ENCODE measurements at regions not wholly inside any gene's neighbourhood (a gene's known extent, or its start where the extent isn't known, plus 50 kb on each side); places are given as distances from the start of the nearest gene placed in this dataset.

GRCh38 chr5:97266076-97266475 lies 83.0 kb upstream of the RIOK2 start:
- H4K20me1 ChIP-seq (ENCODE audit: insufficient read depth): no peaks in the 10 kb centered on the region
- no peak for TF ChIP-seq CTCF (conservative IDR thresholded peaks at IDR 0.05; ENCODE audit: low read depth, low read length)

GRCh38 chr5:97266576-97266975 lies 83.5 kb upstream of the RIOK2 start:
- no peak for TF ChIP-seq CTCF (conservative IDR thresholded peaks at IDR 0.05; ENCODE audit: low read depth, low read length)
- Histone ChIP-seq H3K27me3 (ENCODE audit: insufficient read depth, low read depth) (no peaks in the 10 kb centered on the region), H3K79me2 (ENCODE audit: insufficient read depth, low read depth) (no peaks in the 10 kb centered on the region), H2AFZ (ENCODE audit: low read depth) (no peak overlapping the region), H3K9ac (no peak overlapping the region), H3K4me2 (no peak overlapping the region), H3K27ac (no peak overlapping the region), H4K20me1 (ENCODE audit: insufficient read depth) (no peaks in the 10 kb centered on the region), H3K4me1 (ENCODE audit: low read depth, poor library complexity, severe bottlenecking) (no peaks in the 10 kb centered on the region), H3K36me3 (ENCODE audit: insufficient read depth) (no peaks in the 10 kb centered on the region), H3K4me3 (IDR thresholded peaks at IDR 0.05; ENCODE audit: insufficient read depth, low read depth, low read length) (no peak overlapping the region)

More at GRCh38 chr5:97266076-97266475, 83.0 kb upstream of the RIOK2 start:
- Histone ChIP-seq H2AFZ (ENCODE audit: low read depth) (no peak overlapping the region), H3K36me3 (ENCODE audit: insufficient read depth) (no peaks in the 10 kb centered on the region), H3K27me3 (ENCODE audit: insufficient read depth, low read depth) (no peaks in the 10 kb centered on the region), H3K27ac (no peak overlapping the region), H3K4me2 (no peak overlapping the region), H3K4me1 (ENCODE audit: low read depth, poor library complexity, severe bottlenecking) (no peaks in the 10 kb centered on the region), H3K9ac (no peak overlapping the region), H3K79me2 (ENCODE audit: insufficient read depth, low read depth) (no peaks in the 10 kb centered on the region), H3K4me3 (IDR thresholded peaks at IDR 0.05; ENCODE audit: insufficient read depth, low read depth, low read length) (no peak overlapping the region)

- H3K4me1 ChIP-seq (ENCODE audit: low read depth, poor library complexity, severe bottlenecking): no peaks in the 10 kb centered on the region
- TF ChIP-seq CTCF (conservative IDR thresholded peaks at IDR 0.05; ENCODE audit: low read depth, low read length): no peak
- no peak overlapping the region for H2AFZ ChIP-seq (ENCODE audit: low read depth)
Observed at GRCh38 chr5:97267767-97268166, 84.7 kb upstream of the RIOK2 start.

DNA sequence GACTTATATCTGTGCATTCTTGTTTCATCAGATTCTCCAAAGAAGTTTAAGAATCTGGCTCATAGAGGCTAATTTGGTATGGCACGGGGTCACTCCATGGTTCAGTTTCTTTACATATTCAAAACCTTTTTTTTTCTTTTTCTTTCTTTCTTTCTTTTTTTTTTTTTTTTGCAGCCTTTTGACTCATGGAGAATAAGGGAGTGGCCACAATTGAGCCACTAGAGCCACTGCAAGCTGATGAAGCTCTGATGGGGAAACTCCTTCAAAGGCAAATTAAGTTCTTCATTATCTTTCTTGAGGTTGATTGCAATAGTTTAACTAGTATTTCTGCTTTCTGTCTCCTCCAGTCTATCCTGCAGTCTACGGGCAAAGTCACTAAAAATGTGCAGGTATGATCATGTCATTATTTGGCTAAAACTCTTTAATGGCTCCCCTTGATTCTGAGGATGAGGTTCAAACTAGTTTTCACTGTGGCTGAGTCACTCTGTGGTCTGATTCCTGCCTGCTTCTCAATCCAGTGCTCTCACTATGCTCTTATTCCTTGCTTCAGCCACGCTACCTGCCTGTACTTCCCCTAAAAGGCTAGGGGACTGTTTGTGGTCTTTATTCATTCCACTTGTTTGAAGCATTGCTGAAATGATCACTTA lies 93.5 kb upstream of the RIOK2 start:
- Histone ChIP-seq H3K79me2 (ENCODE audit: insufficient read depth, low read depth) (no peaks in the 10 kb centered on the region), H2AFZ (ENCODE audit: low read depth) (no peak overlapping the region), H3K4me3 (IDR thresholded peaks at IDR 0.05; ENCODE audit: insufficient read depth, low read depth, low read length) (no peak overlapping the region), H3K9ac (no peak overlapping the region), H4K20me1 (ENCODE audit: insufficient read depth) (no peaks in the 10 kb centered on the region), H3K4me1 (ENCODE audit: low read depth, poor library complexity, severe bottlenecking) (no peaks in the 10 kb centered on the region), H3K36me3 (ENCODE audit: insufficient read depth) (no peaks in the 10 kb centered on the region), H3K4me2 (no peak overlapping the region), H3K27me3 (ENCODE audit: insufficient read depth, low read depth) (no peaks in the 10 kb centered on the region), H3K27ac (no peak overlapping the region)
- TF ChIP-seq CTCF (conservative IDR thresholded peaks at IDR 0.05; ENCODE audit: low read depth, low read length): no peak

More at GRCh38 chr5:97267767-97268166, 84.7 kb upstream of the RIOK2 start:
- H3K9ac ChIP-seq: no peak overlapping the region
- H3K4me3 ChIP-seq (IDR thresholded peaks at IDR 0.05; ENCODE audit: insufficient read depth, low read depth, low read length): no peak overlapping the region
- no peak overlapping the region for H3K4me2 ChIP-seq
- no peaks in the 10 kb centered on the region for H4K20me1 ChIP-seq (ENCODE audit: insufficient read depth)
- H3K27ac ChIP-seq: no peak overlapping the region
- H3K27me3 ChIP-seq (ENCODE audit: insufficient read depth, low read depth): no peaks in the 10 kb centered on the region
- no peaks in the 10 kb centered on the region for H3K36me3 ChIP-seq (ENCODE audit: insufficient read depth)
- no peaks in the 10 kb centered on the region for H3K79me2 ChIP-seq (ENCODE audit: insufficient read depth, low read depth)

All from KMS-11 (cell line).